OCI-LY7 (cell line): ENCODE measurements at regions not wholly inside any gene's neighbourhood (a gene's known extent, or its start where the extent isn't known, plus 50 kb on each side); places are given as distances from the start of the nearest gene placed in this dataset.

Experiments
- BruUV-seq: library from RNA; stranded (reverse); fragments of 400-500 nt; replicated peaks from 2 replicates; lab custom pipeline; 2021; lab: Mats Ljungman, UMichigan
- CTCF ChIA-PET: fragments of 300-600 bp; sonication (Branson Sonifier 250); formaldehyde crosslinking; loops from one replicate; lab custom pipeline; 2022; ENCODE audit warnings: antibody characterized with exemption; ENCODE audit not compliant: unreplicated experiment; lab: Charles Lee
- POLR2A ChIA-PET: fragments of 300-600 bp; sonication (Branson Sonifier 250); formaldehyde crosslinking; loops from one replicate; lab custom pipeline; 2022; ENCODE audit warnings: antibody characterized with exemption; lab: Charles Lee
- DNase-seq: peaks from one replicate; pipeline ENCODE4 v3.0.0-alpha.2; 2015; ENCODE audit warnings: low spot score
- H2AFZ ChIP-seq: fragments of 200-600 bp; sonication (generic), shearing (Covaris generic); 2 replicates; pipeline ENCODE4 v1.6.1; 2014; ENCODE audit warnings: mild to moderate bottlenecking, antibody characterized with exemption, low read length, moderate library complexity
- H3K27ac ChIP-seq: fragments of 200-600 bp; sonication (generic); 2 replicates; pipeline ENCODE4 v1.5.1; 2014; ENCODE audit warnings: mixed run types, low read depth, mild to moderate bottlenecking, moderate library complexity, low read length, inconsistent platforms; ENCODE audit not compliant: poor library complexity, severe bottlenecking
- H3K36me3 ChIP-seq: fragments of 200-600 bp; sonication (generic); 2 replicates; pipeline ENCODE4 v1.6.1; 2014; ENCODE audit warnings: mild to moderate bottlenecking, antibody characterized with exemption, low read length, moderate library complexity, mixed read lengths; ENCODE audit not compliant: insufficient read depth
- H3K4me1 ChIP-seq: fragments of 200-600 bp; sonication (generic); 2 replicates; pipeline ENCODE4 v1.5.1; 2014; ENCODE audit warnings: mild to moderate bottlenecking, low read length; ENCODE audit not compliant: insufficient read depth, poor library complexity, severe bottlenecking
- H3K4me2 ChIP-seq: fragments of 200-600 bp; sonication (generic); 2 replicates; pipeline ENCODE4 v1.6.1; 2014; ENCODE audit warnings: mild to moderate bottlenecking, low read length
- H3K4me3 ChIP-seq: fragments of 200-600 bp; sonication (generic); 2 replicates; pipeline ENCODE4 v1.5.1; 2014; ENCODE audit warnings: mild to moderate bottlenecking, low read depth, low read length; ENCODE audit not compliant: poor library complexity, severe bottlenecking
- H3K79me2 ChIP-seq: fragments of 200-600 bp; sonication (generic); 2 replicates; pipeline ENCODE4 v1.6.1; 2016; ENCODE audit warnings: low read depth, mild to moderate bottlenecking, low read length, moderate library complexity, mixed read lengths; ENCODE audit not compliant: insufficient read depth
- H3K9me2 ChIP-seq: fragments of 200-600 bp; sonication (generic); 2 replicates; pipeline ENCODE4 v1.6.1; 2016; ENCODE audit warnings: mild to moderate bottlenecking, low read length, mixed read lengths; ENCODE audit not compliant: insufficient read depth
- H3K9me3 ChIP-seq: fragments of 200-600 bp; sonication (generic); 2 replicates; pipeline ENCODE4 v1.6.1; 2014; ENCODE audit warnings: mild to moderate bottlenecking, mixed run types, low read length, mixed read lengths
- H4K20me1 ChIP-seq: fragments of 200-600 bp; sonication (generic); 2 replicates; pipeline ENCODE4 v1.6.1; 2014; ENCODE audit warnings: mild to moderate bottlenecking, antibody characterized with exemption, low read length, moderate library complexity, mixed read lengths; ENCODE audit not compliant: insufficient read depth
- EZH2phosphoT487 ChIP-seq: fragments of 200-600 bp; sonication (generic); IDR thresholded peaks from 2 replicates; pipeline ENCODE4 v1.6.1; 2018; ENCODE audit warnings: low read depth, borderline replicate concordance, mild to moderate bottlenecking, mixed run types, antibody characterized with exemption, low read length, moderate library complexity, mixed read lengths
- intact Hi-C: fragments of 100-400 bp; cut with micrococcal nuclease; formaldehyde crosslinking; loops from one replicate; pipeline ENCODE4 v1.10.0; 2022; ENCODE audit not compliant: unreplicated experiment
- TF ChIP-seq, protein P1 (sequence below): fragments of 200-600 bp; sonication (generic); conservative IDR thresholded peaks from 2 replicates; pipeline ENCODE4 v1.5.1; 2014; ENCODE audit warnings: mild to moderate bottlenecking, antibody characterized with exemption, low read length, moderate library complexity, mixed read lengths

DNA sequence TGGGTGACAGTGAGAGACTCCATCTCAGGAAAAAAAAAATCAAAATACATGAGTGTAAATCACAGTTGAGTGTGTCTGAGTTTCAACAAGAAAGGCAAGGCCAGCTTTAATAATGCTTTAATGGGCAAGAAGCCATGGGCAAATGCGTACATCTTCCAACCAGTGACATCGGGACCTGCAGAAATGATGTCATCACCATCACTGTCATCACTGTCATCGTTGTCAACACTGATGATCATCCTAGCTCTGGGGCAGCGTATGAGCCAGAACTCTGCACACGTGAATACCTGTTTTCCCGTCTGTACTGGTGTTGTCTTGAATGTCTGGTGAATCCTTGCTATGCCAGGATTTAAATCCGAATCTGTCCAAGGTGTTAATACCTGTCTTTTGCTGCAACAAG, 712.5 kb downstream of the BRD1 start:
- Histone ChIP-seq H3K9me2 (no peaks in the 10 kb centered on the region), H3K4me2 (no peak overlapping the region), H3K79me2 (no peaks in the 10 kb centered on the region), H3K36me3 (no peaks in the 10 kb centered on the region), H3K27ac (no peak overlapping the region), H3K4me1 (no peaks in the 10 kb centered on the region), H2AFZ (no peak overlapping the region), H4K20me1 (no peaks in the 10 kb centered on the region), H3K4me3 (no peak overlapping the region), H3K9me3 (no peaks in the 10 kb centered on the region)
- ChIA-PET CTCF (no interaction called here), POLR2A (interaction anchor here (0.7 kb wide), 1 partner anchor 172 kb away, joined by 3 read pairs; no protein-coding TSS in a partner anchor)
- no peak for DNase-seq
- BruUV-seq, result no TSS peak
- TF ChIP-seq, protein P1, sequence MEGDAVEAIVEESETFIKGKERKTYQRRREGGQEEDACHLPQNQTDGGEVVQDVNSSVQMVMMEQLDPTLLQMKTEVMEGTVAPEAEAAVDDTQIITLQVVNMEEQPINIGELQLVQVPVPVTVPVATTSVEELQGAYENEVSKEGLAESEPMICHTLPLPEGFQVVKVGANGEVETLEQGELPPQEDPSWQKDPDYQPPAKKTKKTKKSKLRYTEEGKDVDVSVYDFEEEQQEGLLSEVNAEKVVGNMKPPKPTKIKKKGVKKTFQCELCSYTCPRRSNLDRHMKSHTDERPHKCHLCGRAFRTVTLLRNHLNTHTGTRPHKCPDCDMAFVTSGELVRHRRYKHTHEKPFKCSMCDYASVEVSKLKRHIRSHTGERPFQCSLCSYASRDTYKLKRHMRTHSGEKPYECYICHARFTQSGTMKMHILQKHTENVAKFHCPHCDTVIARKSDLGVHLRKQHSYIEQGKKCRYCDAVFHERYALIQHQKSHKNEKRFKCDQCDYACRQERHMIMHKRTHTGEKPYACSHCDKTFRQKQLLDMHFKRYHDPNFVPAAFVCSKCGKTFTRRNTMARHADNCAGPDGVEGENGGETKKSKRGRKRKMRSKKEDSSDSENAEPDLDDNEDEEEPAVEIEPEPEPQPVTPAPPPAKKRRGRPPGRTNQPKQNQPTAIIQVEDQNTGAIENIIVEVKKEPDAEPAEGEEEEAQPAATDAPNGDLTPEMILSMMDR, result no peak
- TF ChIP-seq EZH2phosphoT487, result no peak
- intact Hi-C loops, result no loop called here

DNA sequence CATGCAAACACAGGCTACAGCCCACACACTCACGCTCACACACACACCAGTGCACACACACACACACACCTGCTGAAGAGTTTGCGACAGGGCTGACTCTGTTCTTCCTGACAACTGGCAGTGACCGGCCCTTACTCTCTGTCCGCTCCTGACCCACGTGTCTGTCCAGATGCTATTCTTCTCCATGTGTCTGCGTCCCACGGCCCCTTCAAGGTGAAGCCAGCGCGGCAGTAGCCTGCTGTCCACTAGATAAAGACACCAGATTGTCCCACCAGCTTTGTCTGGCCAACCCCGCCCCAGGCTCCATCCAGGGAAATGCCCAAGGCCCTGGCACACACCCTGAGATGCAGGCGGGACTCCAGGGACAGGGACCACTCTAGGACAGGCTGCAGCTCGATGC, 713.9 kb downstream of the BRD1 start:
- H3K4me1 ChIP-seq, result no peaks in the 10 kb centered on the region
- H3K9me2 ChIP-seq, result no peaks in the 10 kb centered on the region
- BruUV-seq, result no TSS peak
- H3K27ac ChIP-seq, result no peak overlapping the region
- H3K79me2 ChIP-seq, result no peaks in the 10 kb centered on the region
- H3K9me3 ChIP-seq, result no peaks in the 10 kb centered on the region
- DNase-seq, result no peak
- POLR2A ChIA-PET, result no interaction called here
- no peaks in the 10 kb centered on the region for H3K36me3 ChIP-seq
- intact Hi-C loops, result no loop called here
- H2AFZ ChIP-seq, result no peak overlapping the region
- no peak for TF ChIP-seq EZH2phosphoT487
- TF ChIP-seq, protein P1, result no peak
- H4K20me1 ChIP-seq, result no peaks in the 10 kb centered on the region
- no peak overlapping the region for H3K4me2 ChIP-seq
- CTCF ChIA-PET, result no interaction called here
- no peak overlapping the region for H3K4me3 ChIP-seq

DNA sequence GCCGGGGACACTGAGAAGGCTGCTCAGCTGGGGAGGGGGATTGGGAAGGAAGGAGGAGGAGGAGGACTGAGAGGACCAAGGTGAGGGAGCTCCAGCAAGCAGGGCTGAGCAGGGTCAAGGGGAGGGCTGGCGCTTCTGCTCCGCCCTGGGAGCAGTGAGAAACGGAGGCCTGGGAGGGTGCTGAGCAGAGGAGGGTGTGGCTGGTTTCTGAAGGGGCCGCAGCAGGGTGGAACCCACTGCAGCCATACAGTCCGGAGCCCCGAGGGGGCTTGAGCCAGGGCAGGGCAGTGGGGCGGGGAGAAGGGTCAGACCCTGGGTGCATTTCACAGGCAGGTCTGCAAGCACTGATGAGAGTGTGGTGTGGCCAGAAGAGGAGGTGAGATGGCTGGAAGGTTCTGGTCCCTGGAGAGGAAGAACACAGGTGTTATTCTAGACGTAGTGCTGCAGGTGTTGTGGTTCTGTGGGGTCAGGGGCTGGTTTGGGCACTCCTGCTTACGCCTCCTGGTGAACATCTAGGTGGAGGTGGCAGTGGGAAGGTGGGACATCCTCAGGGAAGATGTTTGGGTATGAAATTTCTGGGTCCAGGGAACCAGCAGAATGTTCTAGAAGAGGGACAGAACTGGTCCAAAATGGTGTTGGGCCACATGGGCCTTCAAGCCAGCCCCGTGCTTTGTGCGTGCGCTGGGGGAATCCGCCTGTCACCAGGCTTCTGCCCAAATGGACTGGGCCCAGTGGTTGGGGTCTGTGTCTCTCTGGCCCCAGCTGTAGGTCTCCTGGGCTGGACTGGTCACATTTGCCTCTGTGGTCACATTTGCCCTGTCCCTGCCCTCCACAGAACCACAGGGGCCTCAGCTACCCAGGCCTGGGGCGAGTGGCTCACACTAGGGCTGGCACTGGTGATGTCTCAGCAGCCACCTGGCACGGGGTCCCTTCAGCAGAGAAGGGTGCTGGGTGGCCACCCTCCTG, 714.7 kb downstream of the BRD1 start:
- no peak overlapping the region for H2AFZ ChIP-seq
- POLR2A ChIA-PET, result no interaction called here
- H3K79me2 ChIP-seq, result no peaks in the 10 kb centered on the region
- H3K36me3 ChIP-seq, result no peaks in the 10 kb centered on the region
- TF ChIP-seq, protein P1, result no peak
- no peak for TF ChIP-seq EZH2phosphoT487
- no peak overlapping the region for H3K4me3 ChIP-seq
- H3K4me2 ChIP-seq, result no peak overlapping the region
- no peaks in the 10 kb centered on the region for H4K20me1 ChIP-seq
- H3K4me1 ChIP-seq, result no peaks in the 10 kb centered on the region
- CTCF ChIA-PET, result no interaction called here
- no peak overlapping the region for H3K27ac ChIP-seq
- no peaks in the 10 kb centered on the region for H3K9me3 ChIP-seq
- BruUV-seq, result no TSS peak
- no peak for DNase-seq
- intact Hi-C loops, result no loop called here
- no peaks in the 10 kb centered on the region for H3K9me2 ChIP-seq
